Ramos (cell line): ENCODE measurements at regions not wholly inside any gene's neighbourhood (a gene's known extent, or its start where the extent isn't known, plus 50 kb on each side); places are given as distances from the start of the nearest gene placed in this dataset.

ENCODE experiments used
- in situ Hi-C: fragments of 300-500 bp; cut with MboI; formaldehyde crosslinking; loops from one replicate; pipeline ENCODE4 v1.14.3; 2022; ENCODE audit warnings: low sequenced_read_pairs; ENCODE audit not compliant: unreplicated experiment

- in situ Hi-C loops = no loop called here
These were observed 253.9 kb upstream of the MAN1A1 start for GRCh38 chr6:119603501-119603900.

GRCh38 chr6:119602215-119603178 lies 252.9 kb upstream of the MAN1A1 start:
- in situ Hi-C loops = no loop called here

GRCh38 chr6:119598883-119599282 lies 249.3 kb upstream of the MAN1A1 start:
- in situ Hi-C loops = no loop called here

GRCh38 chr6:119594907-119595306 lies 245.3 kb upstream of the MAN1A1 start:
- in situ Hi-C loops = no loop called here

- in situ Hi-C loops = no loop called here
These were observed 241.7 kb upstream of the MAN1A1 start for GRCh38 chr6:119591235-119591634.

GRCh38 chr6:119590066-119590465 lies 240.5 kb upstream of the MAN1A1 start:
- in situ Hi-C loops = no loop called here

- in situ Hi-C loops = no loop called here
These were observed 238.0 kb upstream of the MAN1A1 start for GRCh38 chr6:119587537-119587936.

- in situ Hi-C loops = no loop called here
These were observed 236.8 kb upstream of the MAN1A1 start for GRCh38 chr6:119586250-119586882.

- in situ Hi-C loops = no loop called here
These were observed 234.5 kb upstream of the MAN1A1 start for GRCh38 chr6:119584088-119584487.

GRCh38 chr6:119581220-119581619 lies 231.7 kb upstream of the MAN1A1 start:
- in situ Hi-C loops = no loop called here

GRCh38 chr6:119575721-119576120 lies 226.2 kb upstream of the MAN1A1 start:
- in situ Hi-C loops = no loop called here

- in situ Hi-C loops = no loop called here
These were observed 219.0 kb upstream of the MAN1A1 start for GRCh38 chr6:119568580-119568979.

GRCh38 chr6:119566546-119567260 lies 217.1 kb upstream of the MAN1A1 start:
- in situ Hi-C loops = no loop called here

GRCh38 chr6:119565893-119566292 lies 216.3 kb upstream of the MAN1A1 start:
- in situ Hi-C loops = no loop called here

- in situ Hi-C loops = no loop called here
These were observed 212.6 kb upstream of the MAN1A1 start for GRCh38 chr6:119562168-119562567.

- in situ Hi-C loops = no loop called here
These were observed 210.0 kb upstream of the MAN1A1 start for GRCh38 chr6:119559586-119559985.

GRCh38 chr6:119557239-119557638 lies 207.7 kb upstream of the MAN1A1 start:
- in situ Hi-C loops = no loop called here

GRCh38 chr6:119552021-119552420 lies 202.5 kb upstream of the MAN1A1 start:
- in situ Hi-C loops = no loop called here

- in situ Hi-C loops = no loop called here
These were observed 197.5 kb upstream of the MAN1A1 start for GRCh38 chr6:119547024-119547423.

- in situ Hi-C loops = no loop called here
These were observed 195.7 kb upstream of the MAN1A1 start for GRCh38 chr6:119545245-119545644.
